ES-I3 (cell line): ENCODE measurements at regions not wholly inside any gene's neighbourhood (a gene's known extent, or its start where the extent isn't known, plus 50 kb on each side); places are given as distances from the start of the nearest gene placed in this dataset.

Experiments
- H3K36me3 ChIP-seq: 2 replicates; pipeline ENCODE4 v1.6.1; 2013; ENCODE audit warnings: mild to moderate bottlenecking, low read length, control low read depth, moderate library complexity; ENCODE audit not compliant: insufficient read depth
- H3K4me1 ChIP-seq: 2 replicates; pipeline ENCODE4 v1.6.1; 2013; ENCODE audit warnings: mild to moderate bottlenecking, control low read depth, low read length; ENCODE audit not compliant: insufficient read depth
- H3K9ac ChIP-seq: 2 replicates; pipeline ENCODE4 v1.6.1; 2013; ENCODE audit warnings: low read depth, mild to moderate bottlenecking, low read length, moderate library complexity
- H3K9me3 ChIP-seq: 2 replicates; pipeline ENCODE4 v1.6.1; 2013; ENCODE audit warnings: mild to moderate bottlenecking, low read length, moderate library complexity; ENCODE audit not compliant: control insufficient read depth, insufficient read depth

GRCh38 chr16:14002416-14002990 lies 68.6 kb upstream of the MRTFB start:
- H3K9ac ChIP-seq = peak overlapping the region; percentile 54; the same call in 1 of the 2 replicates
- H3K9me3 ChIP-seq = no peaks in the 10 kb centered on the region
- peaks cover 12% of the 10 kb centered on the region; the same call in 1 of the 2 replicates for H3K4me1 ChIP-seq
- H3K36me3 ChIP-seq = no peaks in the 10 kb centered on the region

- Histone ChIP-seq H3K9me3 (no peaks in the 10 kb centered on the region), H3K9ac (peak overlapping the region; percentile 54), H3K4me1 (peaks cover 8% of the 10 kb centered on the region; the same call in 1 of the 2 replicates), H3K36me3 (no peaks in the 10 kb centered on the region)
These were observed 68.0 kb upstream of the MRTFB start for GRCh38 chr16:14003074-14003570.

- no peaks in the 10 kb centered on the region for H3K9me3 ChIP-seq
- peaks cover 8% of the 10 kb centered on the region; the same call in 1 of the 2 replicates for H3K4me1 ChIP-seq
- H3K36me3 ChIP-seq = no peaks in the 10 kb centered on the region
- H3K9ac ChIP-seq = no peak overlapping the region
These were observed 66.9 kb upstream of the MRTFB start for GRCh38 chr16:14004031-14004728.

- Histone ChIP-seq H3K9ac (no peak overlapping the region), H3K36me3 (no peaks in the 10 kb centered on the region), H3K4me1 (peaks cover 8% of the 10 kb centered on the region; the same call in 1 of the 2 replicates), H3K9me3 (no peaks in the 10 kb centered on the region)
These were observed 66.3 kb upstream of the MRTFB start for GRCh38 chr16:14004729-14005315.

- H3K4me1 ChIP-seq = peaks cover 10% of the 10 kb centered on the region; the same call in 1 of the 2 replicates
- no peaks in the 10 kb centered on the region for H3K36me3 ChIP-seq
- H3K9ac ChIP-seq = no peak overlapping the region
- no peaks in the 10 kb centered on the region for H3K9me3 ChIP-seq
These were observed 65.8 kb upstream of the MRTFB start for GRCh38 chr16:14005335-14005734.

GRCh38 chr16:14007450-14007849 lies 63.7 kb upstream of the MRTFB start:
- Histone ChIP-seq H3K9me3 (no peaks in the 10 kb centered on the region), H3K4me1 (peaks cover 8% of the 10 kb centered on the region; the same call in 1 of the 2 replicates), H3K36me3 (no peaks in the 10 kb centered on the region), H3K9ac (no peak overlapping the region)

- H3K4me1 ChIP-seq = peaks cover 27% of the 10 kb centered on the region
- H3K36me3 ChIP-seq = no peaks in the 10 kb centered on the region
- no peaks in the 10 kb centered on the region for H3K9me3 ChIP-seq
- no peak overlapping the region for H3K9ac ChIP-seq
These were observed 60.1 kb upstream of the MRTFB start for GRCh38 chr16:14011001-14011400.

GRCh38 chr16:14011846-14012245 lies 59.3 kb upstream of the MRTFB start:
- H3K9ac ChIP-seq = no peak overlapping the region
- H3K9me3 ChIP-seq = no peaks in the 10 kb centered on the region
- H3K4me1 ChIP-seq = peaks cover 27% of the 10 kb centered on the region
- H3K36me3 ChIP-seq = no peaks in the 10 kb centered on the region

GRCh38 chr16:14013145-14013570 lies 58.0 kb upstream of the MRTFB start:
- H3K9ac ChIP-seq = no peak overlapping the region
- H3K4me1 ChIP-seq = peaks cover 27% of the 10 kb centered on the region
- no peaks in the 10 kb centered on the region for H3K9me3 ChIP-seq
- H3K36me3 ChIP-seq = no peaks in the 10 kb centered on the region

- no peaks in the 10 kb centered on the region for H3K36me3 ChIP-seq
- H3K4me1 ChIP-seq = peaks cover 29% of the 10 kb centered on the region
- H3K9ac ChIP-seq = no peak overlapping the region
- H3K9me3 ChIP-seq = no peaks in the 10 kb centered on the region
These were observed 57.4 kb upstream of the MRTFB start for GRCh38 chr16:14013571-14014283.

- H3K4me1 ChIP-seq = peaks cover 34% of the 10 kb centered on the region
- no peak overlapping the region for H3K9ac ChIP-seq
- no peaks in the 10 kb centered on the region for H3K36me3 ChIP-seq
- H3K9me3 ChIP-seq = no peaks in the 10 kb centered on the region
These were observed 56.9 kb upstream of the MRTFB start for GRCh38 chr16:14014284-14014625.

GRCh38 chr16:14015033-14015432 lies 56.1 kb upstream of the MRTFB start:
- no peak overlapping the region for H3K9ac ChIP-seq
- H3K9me3 ChIP-seq = no peaks in the 10 kb centered on the region
- peaks cover 32% of the 10 kb centered on the region for H3K4me1 ChIP-seq
- H3K36me3 ChIP-seq = no peaks in the 10 kb centered on the region

GRCh38 chr16:14015461-14015860 lies 55.7 kb upstream of the MRTFB start:
- H3K9ac ChIP-seq = no peak overlapping the region
- peaks cover 31% of the 10 kb centered on the region for H3K4me1 ChIP-seq
- no peaks in the 10 kb centered on the region for H3K36me3 ChIP-seq
- no peaks in the 10 kb centered on the region for H3K9me3 ChIP-seq

GRCh38 chr16:14015948-14016347 lies 55.2 kb upstream of the MRTFB start:
- Histone ChIP-seq H3K36me3 (no peaks in the 10 kb centered on the region), H3K9me3 (no peaks in the 10 kb centered on the region), H3K9ac (no peak overlapping the region), H3K4me1 (peaks cover 31% of the 10 kb centered on the region)
